GM10248 (cell line): ENCODE measurements at regions not wholly inside any gene's neighbourhood (a gene's known extent, or its start where the extent isn't known, plus 50 kb on each side); places are given as distances from the start of the nearest gene placed in this dataset.

Experiments used
- CTCF ChIA-PET: fragments of 300-600 bp; sonication (Branson Sonifier 250); formaldehyde crosslinking; extraction: SDS; loops from one replicate; lab custom pipeline; 2021; ENCODE audit warnings: antibody characterized with exemption; lab: Yijun Ruan, JAX
- POLR2A ChIA-PET: fragments of 350-650 bp; sonication (Branson Sonifier 250); formaldehyde crosslinking; extraction: SDS; loops from one replicate; lab custom pipeline; 2020; ENCODE audit warnings: antibody characterized with exemption; lab: Yijun Ruan, JAX
- DNase-seq: peaks from one replicate; pipeline ENCODE4 v3.0.0; 2012; ENCODE audit errors: extremely low spot score
- CTCF ChIP-seq: IDR thresholded peaks from 2 replicates; pipeline ENCODE4 v1.5.1; 2012; ENCODE audit warnings: mild to moderate bottlenecking, low read depth; ENCODE audit errors: extremely low read depth, missing control alignments, control extremely low read depth

GRCh38 chr13:81682081-81682630, 1341.2 kb upstream of the SPRY2 start:
- TF ChIP-seq CTCF, result no peak
- no peak for DNase-seq
- ChIA-PET CTCF (interaction anchor here (1.0 to 1.3 kb wide), 2 partner anchors 9 to 30 kb away, joined by 3 to 4 read pairs; no protein-coding TSS in a partner anchor), POLR2A (no interaction called here)

GRCh38 chr13:81677857-81678256, 1336.9 kb upstream of the SPRY2 start:
- POLR2A ChIA-PET, result no interaction called here
- no peak for TF ChIP-seq CTCF
- CTCF ChIA-PET, result interaction anchor here (1.5 kb wide), 1 partner anchor 10 kb away, joined by 3 read pairs; no protein-coding TSS in a partner anchor
- no peak for DNase-seq

- CTCF ChIA-PET, result no interaction called here
- TF ChIP-seq CTCF, result no peak
Measured at GRCh38 chr13:81676008-81676407, 1335.1 kb upstream of the SPRY2 start.

GRCh38 chr13:81671064-81671463, 1330.1 kb upstream of the SPRY2 start:
- CTCF ChIA-PET, result interaction anchor here (1.0 to 1.3 kb wide), 2 partner anchors 8 to 10 kb away, joined by 3 read pairs; no protein-coding TSS in a partner anchor
- TF ChIP-seq CTCF, result no peak
- no peak for DNase-seq
- POLR2A ChIA-PET, result no interaction called here

More at GRCh38 chr13:81676008-81676407, 1335.1 kb upstream of the SPRY2 start:
- POLR2A ChIA-PET, result no interaction called here
- DNase-seq, result no peak

GRCh38 chr13:81670048-81670447, 1329.1 kb upstream of the SPRY2 start:
- no peak for TF ChIP-seq CTCF
- CTCF ChIA-PET, result interaction anchor here (1.3 kb wide), 1 partner anchor 9 kb away, joined by 3 read pairs; no protein-coding TSS in a partner anchor
- no peak for DNase-seq
- POLR2A ChIA-PET, result no interaction called here

- no peak for DNase-seq
- no peak for TF ChIP-seq CTCF
- ChIA-PET POLR2A (no interaction called here), CTCF (interaction anchor here (1.2 kb wide), 1 partner anchor 25 kb away, joined by 3 read pairs; no protein-coding TSS in a partner anchor)
Measured at GRCh38 chr13:81664872-81665271, 1323.9 kb upstream of the SPRY2 start.

- TF ChIP-seq CTCF, result no peak
- ChIA-PET CTCF (interaction anchor here (1.2 kb wide), 1 partner anchor 11 kb away, joined by 3 read pairs; no protein-coding TSS in a partner anchor), POLR2A (no interaction called here)
- no peak for DNase-seq
Measured at GRCh38 chr13:81659984-81660383, 1319.1 kb upstream of the SPRY2 start.
